ENCODE measurements at regions not wholly inside any gene's neighbourhood (a gene's known extent, or its start where the extent isn't known, plus 50 kb on each side); places are given as distances from the start of the nearest gene placed in this dataset.

DNA sequence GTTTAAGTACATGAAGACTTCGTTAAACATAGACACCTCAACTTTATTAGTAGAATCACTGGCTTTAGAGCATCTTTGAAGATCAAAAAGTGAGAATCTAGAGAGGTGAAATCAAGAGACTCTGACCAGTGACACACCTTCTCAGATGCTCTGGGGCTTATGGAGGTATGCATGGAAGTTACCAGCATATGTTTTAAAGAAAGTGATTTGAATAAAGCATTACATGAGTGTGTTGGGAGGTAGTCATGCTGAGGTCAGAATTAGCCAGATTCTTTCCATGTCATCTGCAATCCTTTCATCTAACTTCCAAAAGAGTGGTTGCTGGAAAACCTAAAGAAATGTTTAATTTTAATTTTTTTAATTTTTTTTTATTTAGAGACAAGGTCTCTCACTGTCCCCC, 658.0 kb upstream of the GOLIM4 start:
- Histone ChIP-seq H3K27ac (ENCODE audit: low read depth, low read length) (no peak overlapping the region), H3K27me3 (ENCODE audit: control insufficient read depth in 1 of 2, insufficient read depth in 2 of 2, low read length in 2 of 2) (no peaks in the 10 kb centered on the region), H3K9me3 (ENCODE audit: low read length) (no peaks in the 10 kb centered on the region), H3K4me1 (ENCODE audit: insufficient read depth, low read length) (no peaks in the 10 kb centered on the region), H3K36me3 (ENCODE audit: insufficient read depth, low read length) (no peaks in the 10 kb centered on the region), H3K9ac (ENCODE audit: low read length) (no peak overlapping the region), H3K4me3 (ENCODE audit: low read depth in 1 of 2, low read length in 2 of 2) (no peak overlapping the region)

DNA sequence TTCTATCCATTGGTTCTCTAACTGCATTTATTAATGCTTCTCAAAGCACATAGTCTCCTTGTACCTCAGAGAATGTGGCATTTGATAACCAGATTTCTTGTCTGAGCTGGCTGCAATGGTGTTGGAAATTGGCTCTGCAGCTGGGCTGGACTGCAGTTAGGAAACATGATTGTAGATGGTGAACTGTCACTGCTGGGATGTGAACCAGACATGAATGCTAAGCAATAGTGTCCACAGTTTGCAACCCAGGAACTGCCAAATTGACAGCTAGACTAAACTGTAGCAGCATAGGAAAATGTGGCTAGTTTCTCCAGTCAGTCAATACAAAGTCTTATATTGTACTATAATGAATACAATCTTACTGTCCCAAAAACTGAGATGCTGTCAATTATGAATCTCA, 656.6 kb upstream of the GOLIM4 start:
- H3K27ac ChIP-seq (ENCODE audit: low read depth, low read length) = no peak overlapping the region
- no peaks in the 10 kb centered on the region for H3K9me3 ChIP-seq (ENCODE audit: low read length)
- H3K4me1 ChIP-seq (ENCODE audit: insufficient read depth, low read length) = no peaks in the 10 kb centered on the region
- H3K9ac ChIP-seq (ENCODE audit: low read length) = no peak overlapping the region
- no peaks in the 10 kb centered on the region for H3K36me3 ChIP-seq (ENCODE audit: insufficient read depth, low read length)
- no peak overlapping the region for H3K4me3 ChIP-seq (ENCODE audit: low read depth in 1 of 2, low read length in 2 of 2)
- no peaks in the 10 kb centered on the region for H3K27me3 ChIP-seq (ENCODE audit: control insufficient read depth in 1 of 2, insufficient read depth in 2 of 2, low read length in 2 of 2)

GRCh38 chr3:168747697-168748096, 652.0 kb upstream of the GOLIM4 start:
- Histone ChIP-seq H3K27me3 (ENCODE audit: control insufficient read depth in 1 of 2, insufficient read depth in 2 of 2, low read length in 2 of 2) (no peaks in the 10 kb centered on the region), H3K4me1 (ENCODE audit: insufficient read depth, low read length) (no peaks in the 10 kb centered on the region), H3K9me3 (ENCODE audit: low read length) (no peaks in the 10 kb centered on the region), H3K27ac (ENCODE audit: low read depth, low read length) (no peak overlapping the region), H3K36me3 (ENCODE audit: insufficient read depth, low read length) (no peaks in the 10 kb centered on the region), H3K9ac (ENCODE audit: low read length) (no peak overlapping the region), H3K4me3 (ENCODE audit: low read depth in 1 of 2, low read length in 2 of 2) (no peak overlapping the region)

DNA sequence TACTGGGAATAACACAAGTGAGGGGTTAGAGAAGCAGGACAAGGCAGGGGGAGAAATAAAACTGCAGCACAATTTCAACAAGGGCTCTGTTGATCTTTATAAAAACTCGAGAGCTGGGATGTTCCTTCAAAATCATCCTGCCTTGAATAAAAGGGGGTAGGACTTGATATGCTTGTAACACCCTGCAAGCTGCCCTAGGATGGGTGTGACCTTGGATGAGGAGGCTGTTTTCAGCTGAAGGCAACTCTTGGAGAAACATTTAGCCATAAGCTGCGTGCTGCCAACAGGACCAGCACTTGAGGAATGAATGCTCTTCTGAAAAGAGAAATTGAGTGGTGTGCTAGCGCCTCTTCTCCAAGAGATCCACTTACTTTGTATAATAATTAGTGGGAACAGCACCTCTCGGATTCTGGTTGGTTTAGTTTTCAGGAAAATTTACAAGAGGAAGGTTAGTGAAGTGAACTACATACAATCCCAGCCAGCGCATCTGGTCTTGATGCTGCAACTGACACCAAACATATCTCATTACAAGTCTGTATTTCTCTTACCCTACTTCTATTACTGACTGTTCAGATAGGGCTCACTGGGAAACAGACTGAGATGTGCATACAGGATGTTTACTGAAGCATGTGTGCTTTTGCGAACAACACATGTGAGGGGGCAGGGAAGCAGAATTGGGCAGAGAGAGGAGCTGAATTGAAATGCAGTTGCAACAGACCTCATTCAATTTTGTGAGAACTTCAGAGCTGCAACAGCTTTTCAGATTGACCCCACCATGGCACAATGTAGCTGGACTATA, 643.0 kb upstream of the GOLIM4 start:
- Histone ChIP-seq H3K36me3 (ENCODE audit: insufficient read depth, low read length) (no peaks in the 10 kb centered on the region), H3K9ac (ENCODE audit: low read length) (no peak overlapping the region), H3K9me3 (ENCODE audit: low read length) (no peaks in the 10 kb centered on the region), H3K27ac (ENCODE audit: low read depth, low read length) (no peak overlapping the region), H3K27me3 (ENCODE audit: control insufficient read depth in 1 of 2, insufficient read depth in 2 of 2, low read length in 2 of 2) (no peaks in the 10 kb centered on the region), H3K4me3 (ENCODE audit: low read depth in 1 of 2, low read length in 2 of 2) (no peak overlapping the region), H3K4me1 (ENCODE audit: insufficient read depth, low read length) (no peaks in the 10 kb centered on the region)

DNA sequence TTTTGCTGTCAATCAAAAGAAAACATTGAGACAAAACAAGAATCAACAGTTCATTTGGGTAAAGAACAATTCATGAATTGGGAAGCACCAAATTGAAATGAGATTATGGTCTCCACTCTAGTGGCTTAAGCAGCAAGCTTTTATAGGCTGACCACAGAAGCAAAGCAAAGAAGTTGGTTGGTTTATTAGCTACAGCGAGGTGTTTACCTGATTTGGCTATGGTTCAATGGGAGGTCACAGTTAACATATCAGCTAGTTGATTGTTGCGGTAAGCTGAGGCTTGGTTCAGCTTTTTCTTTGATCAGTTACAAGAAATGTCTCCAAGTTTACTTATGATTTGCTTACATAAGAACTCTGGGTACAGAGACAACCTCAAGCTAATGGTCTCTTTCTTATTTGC, 640.5 kb upstream of the GOLIM4 start:
- Histone ChIP-seq H3K4me3 (ENCODE audit: low read depth in 1 of 2, low read length in 2 of 2) (no peak overlapping the region), H3K36me3 (ENCODE audit: insufficient read depth, low read length) (no peaks in the 10 kb centered on the region), H3K27me3 (ENCODE audit: control insufficient read depth in 1 of 2, insufficient read depth in 2 of 2, low read length in 2 of 2) (no peaks in the 10 kb centered on the region), H3K27ac (ENCODE audit: low read depth, low read length) (no peak overlapping the region), H3K9me3 (ENCODE audit: low read length) (no peaks in the 10 kb centered on the region), H3K4me1 (ENCODE audit: insufficient read depth, low read length) (no peaks in the 10 kb centered on the region), H3K9ac (ENCODE audit: low read length) (no peak overlapping the region)

GRCh38 chr3:168730073-168730472, 634.3 kb upstream of the GOLIM4 start:
- H3K4me3 ChIP-seq (ENCODE audit: low read depth in 1 of 2, low read length in 2 of 2) = no peak overlapping the region
- H3K27ac ChIP-seq (ENCODE audit: low read depth, low read length) = no peak overlapping the region
- no peaks in the 10 kb centered on the region for H3K9me3 ChIP-seq (ENCODE audit: low read length)
- H3K27me3 ChIP-seq (ENCODE audit: control insufficient read depth in 1 of 2, insufficient read depth in 2 of 2, low read length in 2 of 2) = no peaks in the 10 kb centered on the region
- H3K36me3 ChIP-seq (ENCODE audit: insufficient read depth, low read length) = no peaks in the 10 kb centered on the region
- no peaks in the 10 kb centered on the region for H3K4me1 ChIP-seq (ENCODE audit: insufficient read depth, low read length)
- H3K9ac ChIP-seq (ENCODE audit: low read length) = no peak overlapping the region

DNA sequence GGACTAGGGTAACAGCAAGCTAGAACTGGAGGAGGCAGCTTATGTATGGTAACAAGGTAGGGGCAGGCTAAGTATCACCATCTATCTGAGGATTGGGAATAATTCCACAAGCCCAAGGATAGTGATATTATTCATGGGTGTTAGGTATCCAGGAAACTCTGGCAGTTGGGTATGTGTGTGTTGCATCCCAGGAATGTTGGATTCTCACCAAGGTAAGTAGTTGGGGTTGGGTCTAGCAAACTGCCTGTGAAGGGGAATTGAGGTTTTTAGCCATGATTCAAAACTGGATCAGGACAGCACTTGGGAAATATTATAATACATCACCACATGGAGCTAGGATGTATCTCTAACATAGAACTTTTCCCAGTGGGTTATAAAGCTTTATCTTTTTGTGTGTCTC, 626.4 kb upstream of the GOLIM4 start:
- H3K36me3 ChIP-seq (ENCODE audit: insufficient read depth, low read length) = no peaks in the 10 kb centered on the region
- no peak overlapping the region for H3K4me3 ChIP-seq (ENCODE audit: low read depth in 1 of 2, low read length in 2 of 2)
- no peaks in the 10 kb centered on the region for H3K27me3 ChIP-seq (ENCODE audit: control insufficient read depth in 1 of 2, insufficient read depth in 2 of 2, low read length in 2 of 2)
- no peak overlapping the region for H3K9ac ChIP-seq (ENCODE audit: low read length)
- no peak overlapping the region for H3K27ac ChIP-seq (ENCODE audit: low read depth, low read length)
- H3K4me1 ChIP-seq (ENCODE audit: insufficient read depth, low read length) = no peaks in the 10 kb centered on the region
- no peaks in the 10 kb centered on the region for H3K9me3 ChIP-seq (ENCODE audit: low read length)

DNA sequence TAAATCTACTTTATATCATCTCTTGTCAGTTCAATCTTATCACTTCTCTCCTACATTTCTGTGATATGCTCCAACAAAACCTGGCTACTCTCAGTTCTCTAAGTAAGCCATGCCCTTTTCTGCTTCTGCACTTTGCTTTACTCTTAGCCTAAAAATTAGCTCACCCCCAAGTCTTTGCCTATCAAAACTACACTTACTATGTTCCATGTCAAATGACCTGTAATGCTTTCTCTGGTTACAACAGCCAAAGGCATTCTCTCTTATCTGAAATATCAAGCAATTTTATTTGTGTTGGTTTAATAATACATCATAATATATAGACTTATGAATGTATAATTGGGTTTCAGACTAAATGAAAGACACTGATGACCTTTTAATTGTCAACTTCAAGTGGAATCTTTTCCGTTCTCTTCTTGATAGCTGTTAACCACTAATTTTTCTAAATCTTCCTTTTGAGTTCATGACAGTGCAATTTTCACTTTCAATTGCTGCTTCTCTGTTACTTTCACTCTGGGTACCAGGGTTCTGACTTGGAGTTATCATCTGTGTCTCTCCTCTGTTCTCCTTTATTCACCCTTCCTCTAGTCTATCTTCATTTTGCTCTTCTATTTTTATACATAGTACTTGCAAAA, 619.0 kb upstream of the GOLIM4 start:
- no peak overlapping the region for H3K27ac ChIP-seq (ENCODE audit: low read depth, low read length)
- no peaks in the 10 kb centered on the region for H3K36me3 ChIP-seq (ENCODE audit: insufficient read depth, low read length)
- H3K9ac ChIP-seq (ENCODE audit: low read length) = no peak overlapping the region
- no peaks in the 10 kb centered on the region for H3K4me1 ChIP-seq (ENCODE audit: insufficient read depth, low read length)
- no peaks in the 10 kb centered on the region for H3K27me3 ChIP-seq (ENCODE audit: control insufficient read depth in 1 of 2, insufficient read depth in 2 of 2, low read length in 2 of 2)
- no peak overlapping the region for H3K4me3 ChIP-seq (ENCODE audit: low read depth in 1 of 2, low read length in 2 of 2)
- H3K9me3 ChIP-seq (ENCODE audit: low read length) = no peaks in the 10 kb centered on the region

DNA sequence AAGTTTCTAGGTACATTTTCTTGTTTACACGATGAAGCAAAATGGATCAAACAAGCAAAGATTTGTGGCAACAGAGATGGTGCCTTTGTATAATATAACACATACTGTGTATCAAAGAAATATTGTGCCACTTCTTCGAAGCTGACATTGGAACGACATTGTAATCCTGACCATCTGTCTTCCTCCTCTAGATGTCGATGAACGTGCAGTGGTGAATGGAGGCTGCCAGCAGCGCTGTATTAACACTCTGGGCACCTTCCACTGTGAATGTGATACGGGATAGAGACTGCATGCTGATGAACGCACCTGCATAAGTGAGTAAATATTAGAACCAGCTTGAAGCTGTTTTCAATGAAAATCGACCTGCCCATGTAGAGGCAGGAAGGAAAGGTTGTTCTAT, 613.3 kb upstream of the GOLIM4 start:
- Histone ChIP-seq H3K27ac (ENCODE audit: low read depth, low read length) (no peak overlapping the region), H3K36me3 (ENCODE audit: insufficient read depth, low read length) (no peaks in the 10 kb centered on the region), H3K27me3 (ENCODE audit: control insufficient read depth in 1 of 2, insufficient read depth in 2 of 2, low read length in 2 of 2) (no peaks in the 10 kb centered on the region), H3K9me3 (ENCODE audit: low read length) (no peaks in the 10 kb centered on the region), H3K4me3 (ENCODE audit: low read depth in 1 of 2, low read length in 2 of 2) (no peak overlapping the region), H3K9ac (ENCODE audit: low read length) (no peak overlapping the region), H3K4me1 (ENCODE audit: insufficient read depth, low read length) (no peaks in the 10 kb centered on the region)

DNA sequence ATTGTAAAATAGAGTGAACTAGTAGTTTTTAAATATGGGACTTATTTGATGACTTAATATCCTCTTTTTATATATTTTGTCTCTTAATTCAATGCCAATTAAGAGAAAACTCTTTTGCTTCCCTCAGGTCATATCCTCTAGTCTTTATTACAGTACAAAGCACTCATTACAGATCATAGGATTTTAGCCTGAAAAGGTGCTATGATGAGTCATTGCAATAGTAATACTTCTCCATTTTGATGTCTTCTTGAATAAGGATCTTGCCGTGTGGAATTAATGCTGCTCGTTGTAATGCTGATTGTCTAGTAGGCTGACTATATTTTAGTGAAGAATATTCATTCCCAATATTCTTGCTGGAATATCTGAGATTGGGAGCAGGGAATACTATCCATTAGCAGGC, 612.2 kb upstream of the GOLIM4 start:
- Histone ChIP-seq H3K9me3 (ENCODE audit: low read length) (no peaks in the 10 kb centered on the region), H3K9ac (ENCODE audit: low read length) (no peak overlapping the region), H3K4me1 (ENCODE audit: insufficient read depth, low read length) (no peaks in the 10 kb centered on the region), H3K4me3 (ENCODE audit: low read depth in 1 of 2, low read length in 2 of 2) (no peak overlapping the region), H3K27ac (ENCODE audit: low read depth, low read length) (no peak overlapping the region), H3K27me3 (ENCODE audit: control insufficient read depth in 1 of 2, insufficient read depth in 2 of 2, low read length in 2 of 2) (no peaks in the 10 kb centered on the region), H3K36me3 (ENCODE audit: insufficient read depth, low read length) (no peaks in the 10 kb centered on the region)

- H3K27me3 ChIP-seq (ENCODE audit: control insufficient read depth in 1 of 2, insufficient read depth in 2 of 2, low read length in 2 of 2) = no peaks in the 10 kb centered on the region
- no peaks in the 10 kb centered on the region for H3K4me1 ChIP-seq (ENCODE audit: insufficient read depth, low read length)
- H3K9ac ChIP-seq (ENCODE audit: low read length) = no peak overlapping the region
- no peak overlapping the region for H3K4me3 ChIP-seq (ENCODE audit: low read depth in 1 of 2, low read length in 2 of 2)
- H3K9me3 ChIP-seq (ENCODE audit: low read length) = no peaks in the 10 kb centered on the region
- H3K36me3 ChIP-seq (ENCODE audit: insufficient read depth, low read length) = no peaks in the 10 kb centered on the region
- no peak overlapping the region for H3K27ac ChIP-seq (ENCODE audit: low read depth, low read length)
These were observed 609.7 kb upstream of the GOLIM4 start for GRCh38 chr3:168705412-168705811.

DNA sequence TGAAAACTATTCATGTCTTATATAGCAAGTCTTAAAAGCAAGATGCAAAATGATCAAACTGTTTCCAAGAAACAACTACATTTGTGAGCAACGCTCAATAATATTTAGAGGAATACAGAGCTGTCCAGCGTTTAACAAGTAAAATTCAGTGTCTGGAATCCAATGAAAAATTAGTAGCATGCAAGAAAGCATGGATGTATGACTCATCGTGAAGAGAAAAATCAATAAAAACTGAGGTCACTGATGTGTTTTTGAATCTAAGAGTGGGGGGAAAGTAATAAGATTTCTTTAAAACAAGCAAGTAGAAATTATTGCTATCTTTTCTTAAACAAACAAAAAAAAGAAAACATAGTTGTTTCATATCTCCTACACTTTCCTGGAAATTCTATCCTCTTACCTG, 600.3 kb upstream of the GOLIM4 start:
- no peaks in the 10 kb centered on the region for H3K27me3 ChIP-seq (ENCODE audit: control insufficient read depth in 1 of 2, insufficient read depth in 2 of 2, low read length in 2 of 2)
- H3K9ac ChIP-seq (ENCODE audit: low read length) = no peak overlapping the region
- no peak overlapping the region for H3K4me3 ChIP-seq (ENCODE audit: low read depth in 1 of 2, low read length in 2 of 2)
- no peaks in the 10 kb centered on the region for H3K36me3 ChIP-seq (ENCODE audit: insufficient read depth, low read length)
- no peaks in the 10 kb centered on the region for H3K4me1 ChIP-seq (ENCODE audit: insufficient read depth, low read length)
- H3K27ac ChIP-seq (ENCODE audit: low read depth, low read length) = no peak overlapping the region
- no peaks in the 10 kb centered on the region for H3K9me3 ChIP-seq (ENCODE audit: low read length)
